ENCODE measurements at regions not wholly inside any gene's neighbourhood (a gene's known extent, or its start where the extent isn't known, plus 50 kb on each side); places are given as distances from the start of the nearest gene placed in this dataset.

- no peak for TF ChIP-seq CTCF (IDR thresholded peaks at IDR 0.05; ENCODE audit: poor library complexity, severe bottlenecking)
- no peak for TF ChIP-seq EP300 (conservative IDR thresholded peaks at IDR 0.05; ENCODE audit: poor library complexity, severe bottlenecking)
- no peak for TF ChIP-seq SMC3 (conservative IDR thresholded peaks at IDR 0.05; ENCODE audit: poor library complexity)
- TF ChIP-seq EZH2 (IDR thresholded peaks at IDR 0.05; ENCODE audit: borderline replicate concordance, insufficient read depth, low read length, poor library complexity, severe bottlenecking), result no peak
- no peak for TF ChIP-seq REST (IDR thresholded peaks at IDR 0.05; ENCODE audit: borderline replicate concordance)
- TF ChIP-seq TAF1 (IDR thresholded peaks at IDR 0.05; ENCODE audit: low read depth), result no peak
- no peak for TF ChIP-seq POLR2AphosphoS5 (IDR thresholded peaks at IDR 0.05)
These were observed 217.4 kb downstream of the CDCA7 start for GRCh38 chr2:173571887-173572680.

Data from neural cell (in vitro differentiated cells).